ENCODE measurements at regions not wholly inside any gene's neighbourhood (a gene's known extent, or its start where the extent isn't known, plus 50 kb on each side); places are given as distances from the start of the nearest gene placed in this dataset.

DNA sequence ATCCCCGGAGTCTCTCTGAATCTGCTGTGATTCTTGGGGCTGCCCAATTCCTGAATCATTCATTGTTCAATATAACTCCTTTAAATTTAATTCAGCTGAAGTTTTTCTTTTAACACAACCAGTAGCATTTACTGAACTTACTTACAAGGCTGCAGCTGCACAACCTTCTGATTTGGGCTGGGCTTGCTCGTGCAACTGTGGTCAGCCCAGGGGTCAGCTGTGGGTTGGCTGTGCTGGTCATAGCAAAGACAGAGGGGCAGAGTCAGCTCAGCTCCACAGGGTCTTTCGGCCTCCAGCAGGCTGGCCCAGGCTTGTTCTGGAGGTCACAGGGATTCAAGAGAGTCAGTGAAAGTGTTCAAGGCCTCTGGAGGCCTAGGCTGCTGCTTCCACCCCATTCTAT is 186.1 kb downstream of the MATN1 start:
- Histone ChIP-seq H3K9me3 (no peaks in the 10 kb centered on the region), H3K4me1 (no peaks in the 10 kb centered on the region), H3K27me3 (replicated peaks; ENCODE audit: control insufficient read depth, insufficient read depth, low read length) (no peaks in the 10 kb centered on the region), H3K36me3 (ENCODE audit: control insufficient read depth, insufficient read depth, low read length) (no peaks in the 10 kb centered on the region), H3K4me3 (ENCODE audit: low read depth, low read length) (no peak overlapping the region)
- POLR2A ChIA-PET = no interaction called here
- BruUV-seq (replicated peaks) = no TSS peak
- no peak for DNase-seq
- no peak overlapping the region for H3K27ac Mint-ChIP-seq (ENCODE audit: unreplicated experiment)
- CTCF ChIA-PET = interaction anchor here (0.6 kb wide), 1 partner anchor 411 kb away, joined by 3 read pairs; no protein-coding TSS in a partner anchor
- H3K27me3 Mint-ChIP-seq (ENCODE audit: insufficient read depth, unreplicated experiment) = peaks cover 2% of the 10 kb centered on the region
- H3K36me3 Mint-ChIP-seq (ENCODE audit: insufficient read depth, unreplicated experiment) = no peaks in the 10 kb centered on the region
- TF ChIP-seq, protein P1, sequence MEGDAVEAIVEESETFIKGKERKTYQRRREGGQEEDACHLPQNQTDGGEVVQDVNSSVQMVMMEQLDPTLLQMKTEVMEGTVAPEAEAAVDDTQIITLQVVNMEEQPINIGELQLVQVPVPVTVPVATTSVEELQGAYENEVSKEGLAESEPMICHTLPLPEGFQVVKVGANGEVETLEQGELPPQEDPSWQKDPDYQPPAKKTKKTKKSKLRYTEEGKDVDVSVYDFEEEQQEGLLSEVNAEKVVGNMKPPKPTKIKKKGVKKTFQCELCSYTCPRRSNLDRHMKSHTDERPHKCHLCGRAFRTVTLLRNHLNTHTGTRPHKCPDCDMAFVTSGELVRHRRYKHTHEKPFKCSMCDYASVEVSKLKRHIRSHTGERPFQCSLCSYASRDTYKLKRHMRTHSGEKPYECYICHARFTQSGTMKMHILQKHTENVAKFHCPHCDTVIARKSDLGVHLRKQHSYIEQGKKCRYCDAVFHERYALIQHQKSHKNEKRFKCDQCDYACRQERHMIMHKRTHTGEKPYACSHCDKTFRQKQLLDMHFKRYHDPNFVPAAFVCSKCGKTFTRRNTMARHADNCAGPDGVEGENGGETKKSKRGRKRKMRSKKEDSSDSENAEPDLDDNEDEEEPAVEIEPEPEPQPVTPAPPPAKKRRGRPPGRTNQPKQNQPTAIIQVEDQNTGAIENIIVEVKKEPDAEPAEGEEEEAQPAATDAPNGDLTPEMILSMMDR (IDR thresholded peaks at IDR 0.05; ENCODE audit: insufficient read depth in 1 of 2, low read depth in 1 of 2, low read length in 1 of 2, severe bottlenecking in 1 of 2, unreplicated experiment in 1 of 2) = no peak
- intact Hi-C loops (cut with micrococcal nuclease; ENCODE audit: unreplicated experiment) = no loop called here
- H3K9me3 Mint-ChIP-seq (ENCODE audit: unreplicated experiment) = no peaks in the 10 kb centered on the region
- H3K4me3 Mint-ChIP-seq (ENCODE audit: unreplicated experiment) = no peak overlapping the region
- H3K4me1 Mint-ChIP-seq (ENCODE audit: low read depth, unreplicated experiment) = no peaks in the 10 kb centered on the region

DNA sequence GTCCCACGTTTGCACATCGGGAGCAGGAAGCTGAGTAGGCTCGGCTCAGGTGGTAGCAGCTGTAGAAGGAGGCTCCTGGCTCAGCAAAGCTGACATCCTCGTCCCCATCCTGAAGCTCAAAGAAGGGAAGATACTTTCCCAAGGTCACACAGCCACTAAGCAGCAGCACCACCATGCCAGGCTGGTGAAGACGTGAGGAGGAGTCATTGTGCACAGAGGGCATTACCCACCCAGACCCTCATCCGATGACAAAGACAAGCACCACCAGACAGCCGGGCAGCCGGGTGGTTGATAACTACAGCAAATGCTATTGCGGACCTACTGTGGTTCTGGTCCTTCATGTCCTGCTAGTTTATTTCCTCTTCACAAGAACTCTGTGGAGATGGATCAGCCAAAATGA is 186.9 kb downstream of the MATN1 start:
- Mint-ChIP-seq H3K27me3 (ENCODE audit: insufficient read depth, unreplicated experiment) (peaks cover 2% of the 10 kb centered on the region), H3K27ac (ENCODE audit: unreplicated experiment) (no peak overlapping the region), H3K9me3 (ENCODE audit: unreplicated experiment) (no peaks in the 10 kb centered on the region), H3K36me3 (ENCODE audit: insufficient read depth, unreplicated experiment) (no peaks in the 10 kb centered on the region), H3K4me3 (ENCODE audit: unreplicated experiment) (no peak overlapping the region), H3K4me1 (ENCODE audit: low read depth, unreplicated experiment) (no peaks in the 10 kb centered on the region)
- no TSS peak for BruUV-seq (replicated peaks)
- H3K36me3 ChIP-seq (ENCODE audit: control insufficient read depth, insufficient read depth, low read length) = no peaks in the 10 kb centered on the region
- POLR2A ChIA-PET = no interaction called here
- intact Hi-C loops (cut with micrococcal nuclease; ENCODE audit: unreplicated experiment) = no loop called here
- TF ChIP-seq, protein P1 (IDR thresholded peaks at IDR 0.05; ENCODE audit: insufficient read depth in 1 of 2, low read depth in 1 of 2, low read length in 1 of 2, severe bottlenecking in 1 of 2, unreplicated experiment in 1 of 2) = no peak
- H3K27me3 ChIP-seq (replicated peaks; ENCODE audit: control insufficient read depth, insufficient read depth, low read length) = no peaks in the 10 kb centered on the region
- CTCF ChIA-PET = no interaction called here
- no peak overlapping the region for H3K4me3 ChIP-seq (ENCODE audit: low read depth, low read length)
- no peaks in the 10 kb centered on the region for H3K4me1 ChIP-seq
- no peak for DNase-seq
- no peaks in the 10 kb centered on the region for H3K9me3 ChIP-seq

- no peaks in the 10 kb centered on the region for H3K36me3 Mint-ChIP-seq (ENCODE audit: insufficient read depth, unreplicated experiment)
- ChIA-PET CTCF (no interaction called here), POLR2A (no interaction called here)
- H3K4me1 ChIP-seq = no peaks in the 10 kb centered on the region
- H3K27me3 Mint-ChIP-seq (ENCODE audit: insufficient read depth, unreplicated experiment) = peaks cover 2% of the 10 kb centered on the region
- no TSS peak for BruUV-seq (replicated peaks)
- no peak for DNase-seq
- H3K9me3 ChIP-seq = no peaks in the 10 kb centered on the region
- intact Hi-C loops (cut with micrococcal nuclease; ENCODE audit: unreplicated experiment) = no loop called here
- no peak overlapping the region for H3K27ac Mint-ChIP-seq (ENCODE audit: unreplicated experiment)
- no peaks in the 10 kb centered on the region for H3K36me3 ChIP-seq (ENCODE audit: control insufficient read depth, insufficient read depth, low read length)
- TF ChIP-seq, protein P1 (IDR thresholded peaks at IDR 0.05; ENCODE audit: insufficient read depth in 1 of 2, low read depth in 1 of 2, low read length in 1 of 2, severe bottlenecking in 1 of 2, unreplicated experiment in 1 of 2) = no peak
- no peak overlapping the region for H3K4me3 Mint-ChIP-seq (ENCODE audit: unreplicated experiment)
- H3K4me1 Mint-ChIP-seq (ENCODE audit: low read depth, unreplicated experiment) = no peaks in the 10 kb centered on the region
- H3K27me3 ChIP-seq (replicated peaks; ENCODE audit: control insufficient read depth, insufficient read depth, low read length) = no peaks in the 10 kb centered on the region
- H3K4me3 ChIP-seq (ENCODE audit: low read depth, low read length) = no peak overlapping the region
- no peaks in the 10 kb centered on the region for H3K9me3 Mint-ChIP-seq (ENCODE audit: unreplicated experiment)
Measured at GRCh38 chr1:30535595-30536325, 187.6 kb downstream of the MATN1 start.
